ENCODE measurements at regions not wholly inside any gene's neighbourhood (a gene's known extent, or its start where the extent isn't known, plus 50 kb on each side); places are given as distances from the start of the nearest gene placed in this dataset.

DNA sequence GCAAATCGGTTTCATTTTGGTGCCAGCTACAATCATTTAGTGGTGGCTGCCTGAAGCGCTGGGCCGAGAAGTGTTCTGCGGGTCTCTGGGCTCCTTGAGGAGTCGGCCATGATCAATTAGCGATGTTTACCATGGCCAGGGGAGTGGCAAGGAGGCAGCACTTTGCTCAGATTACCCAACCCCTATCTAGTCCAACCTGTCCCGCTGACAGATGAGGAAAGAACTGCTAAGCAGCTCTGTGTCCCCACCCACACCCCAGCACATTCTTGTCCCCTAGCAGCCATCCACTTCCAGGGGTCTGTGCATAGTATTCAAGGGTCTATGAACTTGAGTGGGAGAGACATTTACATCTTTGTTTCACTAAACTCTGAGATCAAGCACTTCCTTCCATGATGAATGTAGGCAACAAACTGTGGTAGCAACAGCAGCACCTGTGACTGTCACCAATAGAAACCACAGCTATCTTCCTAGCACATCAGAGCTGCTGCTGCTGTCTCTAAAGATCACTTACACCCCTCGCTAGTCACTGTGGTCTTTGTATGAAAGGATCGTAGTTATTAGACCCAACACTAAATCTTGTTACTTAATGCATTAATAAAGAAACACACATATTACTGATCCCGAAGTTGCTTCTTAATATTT, 331.6 kb downstream of the BCOR start:
- no peak overlapping the region for H3K4me2 ChIP-seq
- no peak overlapping the region for H3K9ac ChIP-seq
- POLR2A ChIA-PET, result no interaction called here
- H3K9me2 ChIP-seq, result no peaks in the 10 kb centered on the region
- TF ChIP-seq JUND (IDR thresholded peaks at IDR 0.05) (no peak), SIN3A (IDR thresholded peaks at IDR 0.05; ENCODE audit: borderline replicate concordance, low read depth, low read length) (no peak), ELF1 (IDR thresholded peaks at IDR 0.05) (no peak), YY1 (IDR thresholded peaks at IDR 0.05; ENCODE audit: low read depth) (no peak), TCF12 (IDR thresholded peaks at IDR 0.05) (no peak), RAD21 (IDR thresholded peaks at IDR 0.05; ENCODE audit: low read length) (no peak), GABPA (IDR thresholded peaks at IDR 0.05; ENCODE audit: low read depth) (no peak), MXI1 (IDR thresholded peaks at IDR 0.05; ENCODE audit: low read depth, low read length) (no peak), SMC3 (IDR thresholded peaks at IDR 0.05; ENCODE audit: low read depth, low read length) (no peak), CHD2 (IDR thresholded peaks at IDR 0.05; ENCODE audit: low read length, partially characterized antibody) (no peak)
- TF ChIP-seq, protein P1, sequence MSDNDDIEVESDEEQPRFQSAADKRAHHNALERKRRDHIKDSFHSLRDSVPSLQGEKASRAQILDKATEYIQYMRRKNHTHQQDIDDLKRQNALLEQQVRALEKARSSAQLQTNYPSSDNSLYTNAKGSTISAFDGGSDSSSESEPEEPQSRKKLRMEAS (IDR thresholded peaks at IDR 0.05; ENCODE audit: low read depth), result no peak
- TF ChIP-seq, protein P2, sequence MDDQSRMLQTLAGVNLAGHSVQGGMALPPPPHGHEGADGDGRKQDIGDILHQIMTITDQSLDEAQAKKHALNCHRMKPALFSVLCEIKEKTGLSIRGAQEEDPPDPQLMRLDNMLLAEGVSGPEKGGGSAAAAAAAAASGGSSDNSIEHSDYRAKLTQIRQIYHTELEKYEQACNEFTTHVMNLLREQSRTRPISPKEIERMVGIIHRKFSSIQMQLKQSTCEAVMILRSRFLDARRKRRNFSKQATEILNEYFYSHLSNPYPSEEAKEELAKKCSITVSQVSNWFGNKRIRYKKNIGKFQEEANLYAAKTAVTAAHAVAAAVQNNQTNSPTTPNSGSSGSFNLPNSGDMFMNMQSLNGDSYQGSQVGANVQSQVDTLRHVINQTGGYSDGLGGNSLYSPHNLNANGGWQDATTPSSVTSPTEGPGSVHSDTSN (IDR thresholded peaks at IDR 0.05), result no peak
- TF ChIP-seq, protein P3, sequence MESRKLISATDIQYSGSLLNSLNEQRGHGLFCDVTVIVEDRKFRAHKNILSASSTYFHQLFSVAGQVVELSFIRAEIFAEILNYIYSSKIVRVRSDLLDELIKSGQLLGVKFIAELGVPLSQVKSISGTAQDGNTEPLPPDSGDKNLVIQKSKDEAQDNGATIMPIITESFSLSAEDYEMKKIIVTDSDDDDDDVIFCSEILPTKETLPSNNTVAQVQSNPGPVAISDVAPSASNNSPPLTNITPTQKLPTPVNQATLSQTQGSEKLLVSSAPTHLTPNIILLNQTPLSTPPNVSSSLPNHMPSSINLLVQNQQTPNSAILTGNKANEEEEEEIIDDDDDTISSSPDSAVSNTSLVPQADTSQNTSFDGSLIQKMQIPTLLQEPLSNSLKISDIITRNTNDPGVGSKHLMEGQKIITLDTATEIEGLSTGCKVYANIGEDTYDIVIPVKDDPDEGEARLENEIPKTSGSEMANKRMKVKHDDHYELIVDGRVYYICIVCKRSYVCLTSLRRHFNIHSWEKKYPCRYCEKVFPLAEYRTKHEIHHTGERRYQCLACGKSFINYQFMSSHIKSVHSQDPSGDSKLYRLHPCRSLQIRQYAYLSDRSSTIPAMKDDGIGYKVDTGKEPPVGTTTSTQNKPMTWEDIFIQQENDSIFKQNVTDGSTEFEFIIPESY (IDR thresholded peaks at IDR 0.05; ENCODE audit: borderline replicate concordance, low read depth), result no peak
- no peak overlapping the region for H2AFZ ChIP-seq (ENCODE audit: low read depth)
- H3K27ac ChIP-seq (ENCODE audit: low read depth in 2 of 2, low read length in 1 of 2), result peak overlapping the region in 1 of 2 experiments; percentile 24; a peak in 2 of 4 replicates
- no peaks in the 10 kb centered on the region for H3F3A ChIP-seq (replicated peaks; ENCODE audit: insufficient read depth)
- no peaks in the 10 kb centered on the region for H4K20me1 ChIP-seq (ENCODE audit: insufficient read depth)
- H3K9me3 ChIP-seq, result no peaks in the 10 kb centered on the region
- CTCF ChIA-PET, result no interaction called here
- no peaks in the 10 kb centered on the region for H3K36me3 ChIP-seq (replicated peaks in 1 of 2; ENCODE audit: control insufficient read depth in 1 of 2, insufficient read depth in 2 of 2, low read length in 1 of 2)
- no peak for DNase-seq
- H3K27me3 ChIP-seq (ENCODE audit: insufficient read depth), result peaks cover 4% of the 10 kb centered on the region; the same call in 1 of the 2 replicates
- peaks cover 0 to 27% of the 10 kb centered on the region in 2 experiments; a peak in 1 of 4 replicates for H3K4me1 ChIP-seq (ENCODE audit: control insufficient read depth in 1 of 2, insufficient read depth in 2 of 2, low read depth in 1 of 2, low read length in 1 of 2)
- 65% methylated on average over 10 of the region's 10 CpGs for WGBS (ENCODE audit: low lambda C conversion rate)
- no peaks in the 10 kb centered on the region for H3K79me2 ChIP-seq (ENCODE audit: insufficient read depth)
- no peak overlapping the region for H3K4me3 ChIP-seq (ENCODE audit: low read depth in 2 of 2, low read length in 1 of 2)

DNA sequence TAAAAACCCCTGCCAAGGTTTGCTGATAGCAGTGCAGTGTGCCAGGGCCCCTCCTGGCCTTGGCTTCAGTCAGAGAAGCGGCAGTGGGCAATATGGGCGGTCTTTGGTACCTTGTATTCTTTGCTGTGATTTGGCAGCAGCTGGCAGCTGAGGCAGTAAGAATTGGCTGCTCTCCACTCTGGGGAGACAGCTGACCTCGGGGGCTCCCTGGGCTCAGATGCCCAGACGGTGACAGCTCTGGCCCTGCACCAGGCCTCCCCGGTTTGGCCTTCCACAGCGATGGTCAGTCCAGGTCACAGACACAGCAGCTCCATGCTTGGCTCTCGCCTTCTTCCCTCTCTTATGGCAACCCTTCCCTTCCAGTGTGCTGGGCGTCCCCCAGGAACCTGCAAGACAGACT, 330.9 kb downstream of the BCOR start:
- no peak overlapping the region for H3K4me3 ChIP-seq (ENCODE audit: low read depth in 2 of 2, low read length in 1 of 2)
- H3K36me3 ChIP-seq (replicated peaks in 1 of 2; ENCODE audit: control insufficient read depth in 1 of 2, insufficient read depth in 2 of 2, low read length in 1 of 2), result no peaks in the 10 kb centered on the region
- WGBS (ENCODE audit: low lambda C conversion rate), result 26% methylated on average over 7 of the region's 8 CpGs
- peaks cover 0 to 27% of the 10 kb centered on the region in 2 experiments; a peak in 1 of 4 replicates for H3K4me1 ChIP-seq (ENCODE audit: control insufficient read depth in 1 of 2, insufficient read depth in 2 of 2, low read depth in 1 of 2, low read length in 1 of 2)
- H2AFZ ChIP-seq (ENCODE audit: low read depth), result no peak overlapping the region
- peaks cover 11% of the 10 kb centered on the region; the same call in 1 of the 2 replicates for H3K27me3 ChIP-seq (ENCODE audit: insufficient read depth)
- H3F3A ChIP-seq (replicated peaks; ENCODE audit: insufficient read depth), result no peaks in the 10 kb centered on the region
- peak; percentile 44 for DNase-seq
- peak overlapping the region in 1 of 2 experiments; percentile 64; a peak in 2 of 4 replicates for H3K27ac ChIP-seq (ENCODE audit: low read depth in 2 of 2, low read length in 1 of 2)
- H3K9me3 ChIP-seq, result no peaks in the 10 kb centered on the region
- H3K4me2 ChIP-seq, result no peak overlapping the region
- H3K79me2 ChIP-seq (ENCODE audit: insufficient read depth), result no peaks in the 10 kb centered on the region
- TF ChIP-seq NFIC (IDR thresholded peaks at IDR 0.05; ENCODE audit: borderline replicate concordance) (peak; percentile 17; the same call in 1 of the 2 replicates), FOXJ3 (CRISPR knock-in tag; IDR thresholded peaks at IDR 0.05) (no peak)
- H4K20me1 ChIP-seq (ENCODE audit: insufficient read depth), result no peaks in the 10 kb centered on the region
- no peaks in the 10 kb centered on the region for H3K9me2 ChIP-seq
- CTCF ChIA-PET, result no interaction called here
- no peak overlapping the region for H3K9ac ChIP-seq
- POLR2A ChIA-PET, result no interaction called here
